Keratinocyte (primary cell): ENCODE measurements at regions not wholly inside any gene's neighbourhood (a gene's known extent, or its start where the extent isn't known, plus 50 kb on each side); places are given as distances from the start of the nearest gene placed in this dataset.

Source experiments
- DNase-seq: peaks from one replicate; pipeline ENCODE4 v3.0.0-alpha.2; 2011; ENCODE audit warnings: low read depth, missing footprints, low spot score
- FAIRE-seq: peaks from 2 replicates; lab custom pipeline; 2011; peaks lifted over from hg19 to GRCh38; lab: Jason Lieb, UNC
- H2AFZ ChIP-seq: 2 replicates; pipeline ENCODE4 v1.6.0; 2012; ENCODE audit warnings: low read length, control low read depth, inconsistent platforms; ENCODE audit not compliant: control insufficient read depth
- H3K27ac ChIP-seq: 2 replicates; pipeline ENCODE4 v1.5.1; 2011; ENCODE audit warnings: low read length; ENCODE audit not compliant: control insufficient read depth, insufficient read depth
- H3K27me3 ChIP-seq: 3 replicates; pipeline ENCODE4 v1.6.0; 2011; ENCODE audit warnings: low read length; ENCODE audit not compliant: control insufficient read depth, insufficient read depth; ENCODE audit errors: extremely low read depth
- H3K36me3 ChIP-seq, 2 experiments: 2 replicates in 1 of 2; 3 replicates in 1 of 2; pipeline ENCODE4 v1.5.1; 2011; ENCODE audit warnings: low read length in 2 of 2, mild to moderate bottlenecking in 1 of 2; ENCODE audit not compliant: control insufficient read depth in 2 of 2, insufficient read depth in 2 of 2; ENCODE audit errors: extremely low read depth in 1 of 2
- H3K4me1 ChIP-seq: 3 replicates; pipeline ENCODE4 v1.5.1; 2011; ENCODE audit warnings: low read length; ENCODE audit not compliant: control insufficient read depth, insufficient read depth; ENCODE audit errors: extremely low read depth
- H3K4me2 ChIP-seq: 3 replicates; pipeline ENCODE4 v1.6.0; 2011; ENCODE audit warnings: low read depth, low read length; ENCODE audit not compliant: control insufficient read depth, insufficient read depth; ENCODE audit errors: extremely low read depth
- H3K4me3 ChIP-seq, 3 experiments: fragments of 200-600 bp in 1 of 3; sonication (generic) in 1 of 3; 2 replicates in 2 of 3; 3 replicates in 1 of 3; pipeline ENCODE4 v1.5.1; 2011 to 2016; ENCODE audit warnings: low read length in 3 of 3, mild to moderate bottlenecking in 3 of 3, control low read depth in 2 of 3, inconsistent platforms in 1 of 3, low read depth in 1 of 3, mixed read lengths in 1 of 3, mixed run types in 1 of 3, moderate library complexity in 1 of 3; ENCODE audit not compliant: control insufficient read depth in 2 of 3, insufficient read depth in 2 of 3; ENCODE audit errors: extremely low read depth in 1 of 3
- H3K79me2 ChIP-seq: 2 replicates; pipeline ENCODE4 v1.6.0; 2012; ENCODE audit warnings: low read length; ENCODE audit not compliant: control insufficient read depth, insufficient read depth
- H3K9ac ChIP-seq: 3 replicates; pipeline ENCODE4 v1.6.0; 2011; ENCODE audit warnings: low read length; ENCODE audit not compliant: control insufficient read depth, insufficient read depth; ENCODE audit errors: extremely low read depth
- H3K9me1 ChIP-seq: 3 replicates; pipeline ENCODE4 v1.6.0; 2011; ENCODE audit warnings: low read length; ENCODE audit not compliant: control insufficient read depth, insufficient read depth; ENCODE audit errors: extremely low read depth
- H3K9me3 ChIP-seq: 2 replicates; pipeline ENCODE4 v1.5.1; 2012; ENCODE audit warnings: low read depth, low read length; ENCODE audit not compliant: control insufficient read depth
- H4K20me1 ChIP-seq: 3 replicates; pipeline ENCODE4 v1.6.0; 2011; ENCODE audit warnings: low read length; ENCODE audit not compliant: control insufficient read depth, insufficient read depth; ENCODE audit errors: extremely low read depth
- CTCF ChIP-seq, 3 experiments: IDR thresholded peaks in 1 of 3; conservative IDR thresholded peaks in 1 of 3; optimal IDR thresholded peaks in 1 of 3; 2 replicates in 2 of 3; 3 replicates in 1 of 3; pipeline versions ENCODE3 to v1.5.1; 2011; ENCODE audit warnings: low read length in 3 of 3, mild to moderate bottlenecking in 3 of 3, moderate library complexity in 2 of 3, control low read depth in 1 of 3, inconsistent platforms in 1 of 3; ENCODE audit not compliant: insufficient read depth in 2 of 3; ENCODE audit errors: extremely low read depth in 1 of 3
- EZH2 ChIP-seq: IDR thresholded peaks from one replicate; pipeline ENCODE4 v1.6.1; 2012; ENCODE audit warnings: inconsistent platforms, mild to moderate bottlenecking, low read length, moderate library complexity
- dilution Hi-C: fragments of 300-500 bp; cut with MboI; formaldehyde crosslinking; loops from one replicate; pipeline ENCODE4 v1.7.0; 2020; ENCODE audit warnings: low sequenced_read_pairs; ENCODE audit not compliant: extremely low pct_ligation_motif_present

- H3K27me3 ChIP-seq: no peaks in the 10 kb centered on the region
- FAIRE-seq: no peak
These were observed 365.6 kb upstream of the ADGRL2 start for GRCh38 chr1:81435175-81435574.

GRCh38 chr1:81433676-81434075 is 367.1 kb upstream of the ADGRL2 start:
- DNase-seq: no peak
- no peaks in the 10 kb centered on the region for H4K20me1 ChIP-seq
- H3K36me3 ChIP-seq: no peaks in the 10 kb centered on the region
- no peaks in the 10 kb centered on the region for H3K4me1 ChIP-seq
- no peaks in the 10 kb centered on the region for H3K9me1 ChIP-seq
- no peak for FAIRE-seq
- H3K4me2 ChIP-seq: no peak overlapping the region
- no peak overlapping the region for H3K27ac ChIP-seq
- no peaks in the 10 kb centered on the region for H3K9me3 ChIP-seq
- H3K79me2 ChIP-seq: no peaks in the 10 kb centered on the region
- no peak overlapping the region for H3K4me3 ChIP-seq
- TF ChIP-seq CTCF (optimal IDR thresholded peaks at IDR 0.05 in 1 of 3, IDR thresholded peaks at IDR 0.05 in 1 of 3, conservative IDR thresholded peaks at IDR 0.05 in 1 of 3; ENCODE audit: extremely low read depth in 1 of 3, insufficient read depth in 2 of 3, low read length in 3 of 3): no peak
- TF ChIP-seq EZH2: no peak
- H3K27me3 ChIP-seq: no peaks in the 10 kb centered on the region
- dilution Hi-C loops: no loop called here
- H3K9ac ChIP-seq: no peak overlapping the region
- H2AFZ ChIP-seq: no peak overlapping the region

More at GRCh38 chr1:81435175-81435574, 365.6 kb upstream of the ADGRL2 start:
- no peaks in the 10 kb centered on the region for H3K36me3 ChIP-seq
- no peak overlapping the region for H3K4me2 ChIP-seq
- DNase-seq: no peak
- H2AFZ ChIP-seq: no peak overlapping the region
- dilution Hi-C loops: no loop called here
- no peaks in the 10 kb centered on the region for H3K79me2 ChIP-seq
- H3K9me1 ChIP-seq: no peaks in the 10 kb centered on the region
- H3K9ac ChIP-seq: no peak overlapping the region
- H4K20me1 ChIP-seq: no peaks in the 10 kb centered on the region
- no peaks in the 10 kb centered on the region for H3K4me1 ChIP-seq
- H3K9me3 ChIP-seq: no peaks in the 10 kb centered on the region
- no peak overlapping the region for H3K27ac ChIP-seq
- H3K4me3 ChIP-seq: no peak overlapping the region
- TF ChIP-seq CTCF (optimal IDR thresholded peaks at IDR 0.05 in 1 of 3, IDR thresholded peaks at IDR 0.05 in 1 of 3, conservative IDR thresholded peaks at IDR 0.05 in 1 of 3; ENCODE audit: extremely low read depth in 1 of 3, insufficient read depth in 2 of 3, low read length in 3 of 3) (no peak), EZH2 (no peak)
